B cell (primary cell): ENCODE measurements at regions not wholly inside any gene's neighbourhood (a gene's known extent, or its start where the extent isn't known, plus 50 kb on each side); places are given as distances from the start of the nearest gene placed in this dataset.

ENCODE experiments used
- ATAC-seq: fragments of 200-7000 bp; cut with Tn5 transposase; one replicate; pipeline ENCODE4 v1.10.0; 2021; ENCODE audit warnings: low read depth, mild to moderate bottlenecking, moderate number of reproducible peaks, moderate library complexity
- CTCF ChIA-PET: fragments of 350-600 bp; sonication (Branson Sonifier 250); formaldehyde crosslinking; loops from one replicate; lab custom pipeline; 2021; ENCODE audit warnings: antibody characterized with exemption, inconsistent platforms; lab: Charles Lee
- POLR2A ChIA-PET: fragments of 350-600 bp; sonication (Branson Sonifier 250); formaldehyde crosslinking; loops from one replicate; lab custom pipeline; 2021; ENCODE audit warnings: antibody characterized with exemption; lab: Charles Lee
- DNase-seq: peaks from one replicate; pipeline ENCODE4 v3.0.0; 2013
- H2AFZ ChIP-seq: 2 replicates; pipeline ENCODE4 v1.6.1; 2012; ENCODE audit warnings: mild to moderate bottlenecking, low read depth, low read length; ENCODE audit not compliant: insufficient read depth, poor library complexity, severe bottlenecking
- H3K27ac ChIP-seq, 2 donors: 1 replicate in 1 of 2; 2 replicates in 1 of 2; pipeline ENCODE4 v1.5.1; 2012 to 2013; ENCODE audit warnings: low read length in 2 of 2, mild to moderate bottlenecking in 2 of 2, moderate library complexity in 1 of 2
- H3K27me3 ChIP-seq, 4 experiments: fragments of 200-600 bp in 1 of 4; sonication (generic) in 1 of 4; replicated peaks in 1 of 4; 1 replicate in 2 of 4; 2 replicates in 2 of 4; pipeline versions ENCODE4 v1.6.1 to v1.7.0; 2013 to 2016; ENCODE audit warnings: low read length in 3 of 4, mild to moderate bottlenecking in 2 of 4, mixed read lengths in 1 of 4, moderate library complexity in 1 of 4; ENCODE audit not compliant: insufficient read depth in 4 of 4, control insufficient read depth in 3 of 4; ENCODE audit errors: control extremely low read depth in 1 of 4
- H3K36me3 ChIP-seq, 2 experiments: replicated peaks in 1 of 2; 1 replicate in 1 of 2; 2 replicates in 1 of 2; pipeline versions ENCODE4 v1.6.1 to v1.7.1; 2013; ENCODE audit warnings: low read length in 1 of 2; ENCODE audit not compliant: insufficient read depth in 2 of 2, control insufficient read depth in 1 of 2; ENCODE audit errors: control extremely low read depth in 1 of 2, extremely low read depth in 1 of 2
- H3K4me1 ChIP-seq, 2 donors: fragments of 200-600 bp in 1 of 2; sonication (generic) in 1 of 2; 1 replicate in 1 of 2; 2 replicates in 1 of 2; pipeline versions ENCODE4 v1.5.1 to v1.6.1; 2013 to 2017; ENCODE audit warnings: low read length in 2 of 2; ENCODE audit not compliant: control insufficient read depth in 2 of 2, insufficient read depth in 2 of 2
- H3K4me2 ChIP-seq: replicated peaks from 2 replicates; pipeline ENCODE3; 2012; ENCODE audit warnings: mild to moderate bottlenecking, low read depth, low read length; ENCODE audit not compliant: poor library complexity, severe bottlenecking
- H3K4me3 ChIP-seq, 5 experiments: fragments of 200-600 bp in 1 of 5; sonication (generic) in 1 of 5; 1 replicate in 3 of 5; 2 replicates in 2 of 5; pipeline versions ENCODE4 v1.5.1 to v1.7.0; 2011 to 2016; ENCODE audit warnings: low read length in 4 of 5, mild to moderate bottlenecking in 4 of 5, low read depth in 2 of 5, control low read depth in 1 of 5, moderate library complexity in 1 of 5; ENCODE audit not compliant: insufficient read depth in 1 of 5; ENCODE audit errors: control extremely low read depth in 1 of 5, extremely low read depth in 1 of 5
- H3K79me2 ChIP-seq: fragments of 200-600 bp; sonication (generic); one replicate; pipeline ENCODE4 v1.6.0; 2016; ENCODE audit warnings: low read length; ENCODE audit not compliant: control insufficient read depth, insufficient read depth
- H3K9ac ChIP-seq: fragments of 200-600 bp; sonication (generic); 2 replicates; pipeline ENCODE4 v1.6.1; 2017; ENCODE audit warnings: mild to moderate bottlenecking, low read length, moderate library complexity
- H3K9me3 ChIP-seq, 3 donors: one replicate each; pipeline versions ENCODE4 v1.6.1 to v1.7.1; 2013; ENCODE audit warnings: low read length in 2 of 3; ENCODE audit not compliant: control insufficient read depth in 2 of 3, insufficient read depth in 1 of 3; ENCODE audit errors: control extremely low read depth in 1 of 3
- H4K20me1 ChIP-seq: 2 replicates; pipeline ENCODE4 v1.6.0; 2012; ENCODE audit warnings: mild to moderate bottlenecking, low read length; ENCODE audit not compliant: insufficient read depth, control insufficient read depth, poor library complexity, severe bottlenecking
- H3K27ac Mint-ChIP-seq: one replicate; pipeline ENCODE4 v1.8.0; 2021; ENCODE audit warnings: mixed read lengths
- H3K27me3 Mint-ChIP-seq: one replicate; pipeline ENCODE4 v1.8.0; 2021; ENCODE audit warnings: mixed read lengths
- H3K4me1 Mint-ChIP-seq: one replicate; pipeline ENCODE4 v1.8.0; 2021; ENCODE audit warnings: mixed read lengths
- H3K4me3 Mint-ChIP-seq: one replicate; pipeline ENCODE4 v1.8.0; 2021; ENCODE audit warnings: mixed read lengths
- H3K9me3 Mint-ChIP-seq: one replicate; pipeline ENCODE4 v1.8.0; 2022; ENCODE audit warnings: mixed read lengths; ENCODE audit not compliant: insufficient read depth
- CTCF ChIP-seq: fragments of 200-600 bp; IDR thresholded peaks from one replicate; pipeline ENCODE4 v1.8.0; 2022; ENCODE audit warnings: antibody characterized with exemption, mild to moderate bottlenecking
- EZH2 ChIP-seq: IDR thresholded peaks from 2 replicates; pipeline ENCODE4 v1.6.1; 2012; ENCODE audit warnings: borderline replicate concordance, low read depth, mild to moderate bottlenecking, moderate library complexity, low read length; ENCODE audit not compliant: insufficient read depth, poor library complexity, severe bottlenecking
- WGBS: methylation state at CpG from one replicate; pipeline ENCODE4 v1.1.5; 2013; ENCODE audit warnings: missing lambda C conversion rate; ENCODE audit not compliant: insufficient coverage; 5-methylcytosine and 5-hydroxymethylcytosine counted together
- intact Hi-C: fragments of 100-400 bp; cut with micrococcal nuclease; formaldehyde crosslinking; loops from one replicate; pipeline ENCODE4 v1.10.0; 2022

- WGBS, result 64% methylated on average over 2 of the region's 5 CpGs
- Histone ChIP-seq H3K9ac (no peak overlapping the region), H3K4me1 (peaks cover 17 to 25% of the 10 kb centered on the region in 2 donors), H3K4me3 (no peak overlapping the region), H3K79me2 (no peaks in the 10 kb centered on the region), H3K4me2 (no peak overlapping the region), H3K36me3 (no peaks in the 10 kb centered on the region), H3K27ac (no peak overlapping the region), H3K9me3 (no peaks in the 10 kb centered on the region), H2AFZ (no peak overlapping the region), H3K27me3 (no peaks in the 10 kb centered on the region), H4K20me1 (no peaks in the 10 kb centered on the region)
- ChIA-PET POLR2A (interaction anchor here (0.6 kb wide), 1 partner anchor 19 kb away, joined by 3 read pairs; no protein-coding TSS in a partner anchor), CTCF (no interaction called here)
- no peaks in the 10 kb centered on the region for H3K27me3 Mint-ChIP-seq
- no peak for TF ChIP-seq EZH2
- no peak for TF ChIP-seq CTCF
- ATAC-seq (no peak), DNase-seq (no peak)
- no peak overlapping the region for H3K4me3 Mint-ChIP-seq
- H3K27ac Mint-ChIP-seq, result no peak overlapping the region
- H3K4me1 Mint-ChIP-seq, result peaks cover 38% of the 10 kb centered on the region
- intact Hi-C loops, result no loop called here
- H3K9me3 Mint-ChIP-seq, result no peaks in the 10 kb centered on the region
Observed at GRCh38 chr18:10258836-10259474, 195.5 kb upstream of the APCDD1 start.

DNA sequence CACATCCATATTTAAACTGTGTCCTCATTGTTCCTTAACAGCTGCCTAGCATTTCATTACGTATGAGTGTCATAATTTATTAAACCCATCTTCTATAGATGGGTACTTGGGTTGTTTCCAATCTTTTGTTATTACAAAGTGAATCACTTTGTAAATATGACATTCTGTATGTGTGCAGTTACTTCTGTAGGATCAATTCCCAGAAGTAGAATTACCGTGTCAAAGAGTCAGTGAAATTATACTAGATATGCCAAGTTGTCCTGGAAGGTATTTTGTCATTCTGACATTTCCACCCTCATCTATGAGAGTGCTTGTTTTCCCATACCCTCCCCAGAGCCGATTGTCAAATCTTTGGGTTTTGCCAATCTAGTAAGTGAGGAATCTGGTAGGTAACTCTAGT lies 194.5 kb upstream of the APCDD1 start:
- Mint-ChIP-seq H3K27ac (no peak overlapping the region), H3K9me3 (no peaks in the 10 kb centered on the region), H3K4me1 (peaks cover 37% of the 10 kb centered on the region), H3K4me3 (no peak overlapping the region), H3K27me3 (no peaks in the 10 kb centered on the region)
- H2AFZ ChIP-seq, result no peak overlapping the region
- ChIA-PET POLR2A (no interaction called here), CTCF (no interaction called here)
- no peaks in the 10 kb centered on the region for H3K79me2 ChIP-seq
- H3K9me3 ChIP-seq, result no peaks in the 10 kb centered on the region
- H3K4me1 ChIP-seq, result peaks cover 21 to 32% of the 10 kb centered on the region in 2 donors
- intact Hi-C loops, result no loop called here
- H4K20me1 ChIP-seq, result no peaks in the 10 kb centered on the region
- H3K27me3 ChIP-seq, result no peaks in the 10 kb centered on the region
- H3K9ac ChIP-seq, result no peak overlapping the region
- no peaks in the 10 kb centered on the region for H3K36me3 ChIP-seq
- ATAC-seq (no peak), DNase-seq (no peak)
- H3K4me3 ChIP-seq, result no peak overlapping the region
- H3K4me2 ChIP-seq, result no peak overlapping the region
- TF ChIP-seq CTCF, result no peak
- TF ChIP-seq EZH2, result no peak
- WGBS, result no CpG with 5 or more reads among the region's 3 CpGs
- H3K27ac ChIP-seq, result no peak overlapping the region
